GM13976 (cell line): ENCODE measurements at regions not wholly inside any gene's neighbourhood (a gene's known extent, or its start where the extent isn't known, plus 50 kb on each side); places are given as distances from the start of the nearest gene placed in this dataset.

Experiments used
- DNase-seq: peaks from one replicate; pipeline ENCODE4 v3.0.0; 2012; ENCODE audit warnings: low spot score
- in situ Hi-C: fragments of 300-500 bp; cut with MboI; formaldehyde crosslinking; loops from one replicate; pipeline ENCODE4 v1.12.0; 2022; ENCODE audit warnings: low sequenced_read_pairs, mixed read lengths, inconsistent platforms; ENCODE audit not compliant: unreplicated experiment
- TF ChIP-seq, protein P1 (sequence below): IDR thresholded peaks from 2 replicates; pipeline ENCODE4 v1.5.1; 2012; ENCODE audit warnings: borderline replicate concordance, mild to moderate bottlenecking; ENCODE audit not compliant: insufficient read depth; ENCODE audit errors: extremely low read depth, missing control alignments, control extremely low read depth

- no peak for DNase-seq
- in situ Hi-C loops = no loop called here
- TF ChIP-seq, protein P1, sequence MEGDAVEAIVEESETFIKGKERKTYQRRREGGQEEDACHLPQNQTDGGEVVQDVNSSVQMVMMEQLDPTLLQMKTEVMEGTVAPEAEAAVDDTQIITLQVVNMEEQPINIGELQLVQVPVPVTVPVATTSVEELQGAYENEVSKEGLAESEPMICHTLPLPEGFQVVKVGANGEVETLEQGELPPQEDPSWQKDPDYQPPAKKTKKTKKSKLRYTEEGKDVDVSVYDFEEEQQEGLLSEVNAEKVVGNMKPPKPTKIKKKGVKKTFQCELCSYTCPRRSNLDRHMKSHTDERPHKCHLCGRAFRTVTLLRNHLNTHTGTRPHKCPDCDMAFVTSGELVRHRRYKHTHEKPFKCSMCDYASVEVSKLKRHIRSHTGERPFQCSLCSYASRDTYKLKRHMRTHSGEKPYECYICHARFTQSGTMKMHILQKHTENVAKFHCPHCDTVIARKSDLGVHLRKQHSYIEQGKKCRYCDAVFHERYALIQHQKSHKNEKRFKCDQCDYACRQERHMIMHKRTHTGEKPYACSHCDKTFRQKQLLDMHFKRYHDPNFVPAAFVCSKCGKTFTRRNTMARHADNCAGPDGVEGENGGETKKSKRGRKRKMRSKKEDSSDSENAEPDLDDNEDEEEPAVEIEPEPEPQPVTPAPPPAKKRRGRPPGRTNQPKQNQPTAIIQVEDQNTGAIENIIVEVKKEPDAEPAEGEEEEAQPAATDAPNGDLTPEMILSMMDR = no peak
Measured at GRCh38 chr20:57838670-57839151, 128.9 kb upstream of the PMEPA1 start.

- DNase-seq = peak; percentile 10
- in situ Hi-C loops = no loop called here
- TF ChIP-seq, protein P1 = no peak
Measured at GRCh38 chr20:57837208-57838035, 127.6 kb upstream of the PMEPA1 start.

GRCh38 chr20:57835588-57836455 is 126.0 kb upstream of the PMEPA1 start:
- DNase-seq = peak; percentile 17
- in situ Hi-C loops = no loop called here
- TF ChIP-seq, protein P1 = no peak

GRCh38 chr20:57835074-57835452 is 125.2 kb upstream of the PMEPA1 start:
- TF ChIP-seq, protein P1 = no peak
- DNase-seq = peak; percentile 7

DNA sequence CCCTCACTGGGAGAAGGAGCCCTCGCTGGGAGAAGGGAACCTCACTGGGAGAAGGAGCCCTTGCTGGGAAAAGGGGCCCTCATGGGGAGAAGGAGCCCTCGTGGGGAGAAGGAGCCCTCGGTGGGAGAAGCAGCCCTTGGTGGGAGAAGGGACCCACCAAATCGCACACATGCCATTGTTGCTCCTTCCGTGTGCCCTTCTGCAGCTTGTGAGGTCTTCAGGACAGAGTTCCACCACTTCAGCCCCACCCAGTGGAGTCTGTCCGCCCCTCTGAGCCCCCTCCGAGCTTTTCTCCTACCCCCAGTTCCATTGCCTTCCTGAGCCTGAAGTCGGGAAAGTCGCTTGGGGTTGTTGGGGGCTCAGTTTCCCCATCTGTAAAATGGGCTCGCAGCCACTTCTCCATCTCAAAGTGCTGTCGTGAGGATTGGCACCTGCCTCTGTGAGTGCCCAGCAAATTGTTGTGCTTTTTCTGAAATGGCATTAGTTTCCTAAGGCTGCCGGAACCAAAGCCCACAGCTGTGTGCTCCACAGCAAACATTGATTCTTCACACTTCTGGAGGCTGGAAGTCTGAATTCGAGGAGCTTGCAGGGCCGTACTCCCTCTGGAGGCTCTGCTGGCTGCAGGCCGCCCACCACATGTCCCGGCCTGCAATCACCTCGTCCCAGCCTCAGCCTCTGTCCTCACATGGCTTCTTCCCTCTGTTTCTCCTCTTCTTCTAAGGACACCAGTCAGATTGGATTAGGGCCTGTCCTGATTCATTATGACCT is 124.7 kb upstream of the PMEPA1 start:
- DNase-seq = peak; percentile 15
- TF ChIP-seq, protein P1 = no peak
- in situ Hi-C loops = no loop called here

More at GRCh38 chr20:57835074-57835452, 125.2 kb upstream of the PMEPA1 start:
- in situ Hi-C loops = no loop called here
